A673 (cell line): ENCODE measurements at regions not wholly inside any gene's neighbourhood (a gene's known extent, or its start where the extent isn't known, plus 50 kb on each side); places are given as distances from the start of the nearest gene placed in this dataset.

Source experiments
- BruUV-seq: library from RNA; stranded (reverse); fragments of 400-500 nt; replicated peaks from 2 replicates; lab custom pipeline; 2021; lab: Mats Ljungman, UMichigan
- CTCF ChIA-PET: fragments of 300-600 bp; sonication (Branson Sonifier 250); formaldehyde crosslinking; loops from one replicate; lab custom pipeline; 2022; ENCODE audit warnings: antibody characterized with exemption; lab: Charles Lee
- POLR2A ChIA-PET: fragments of 300-600 bp; sonication (Branson Sonifier 250); formaldehyde crosslinking; loops from one replicate; lab custom pipeline; 2022; ENCODE audit warnings: antibody characterized with exemption; ENCODE audit not compliant: low non-redundant PET; lab: Charles Lee
- DNase-seq: peaks from one replicate; pipeline ENCODE4 v3.0.0-alpha.2; 2015; ENCODE audit warnings: low spot score
- H3K27ac ChIP-seq: fragments of 200-600 bp; sonication (generic); 2 replicates; pipeline ENCODE4 v1.5.1; 2016; ENCODE audit warnings: mixed run types, low read depth, mild to moderate bottlenecking, mixed read lengths, antibody characterized with exemption, low read length; ENCODE audit not compliant: poor library complexity, severe bottlenecking
- H3K27me3 ChIP-seq: fragments of 200-600 bp; sonication (generic); replicated peaks from 2 replicates; pipeline ENCODE4 v1.6.1; 2017; ENCODE audit warnings: mixed run types, low read depth, mild to moderate bottlenecking, mixed read lengths, antibody characterized with exemption, low read length; ENCODE audit not compliant: insufficient read depth, poor library complexity
- H3K36me3 ChIP-seq: fragments of 200-600 bp; sonication (generic); 2 replicates; pipeline ENCODE4 v1.6.1; 2016; ENCODE audit warnings: mixed run types, mild to moderate bottlenecking, mixed read lengths, antibody characterized with exemption, low read length; ENCODE audit not compliant: insufficient read depth, poor library complexity, severe bottlenecking
- H3K4me1 ChIP-seq: fragments of 200-600 bp; sonication (generic); 2 replicates; pipeline ENCODE4 v1.6.1; 2017; ENCODE audit warnings: mixed run types, mild to moderate bottlenecking, mixed read lengths, antibody characterized with exemption, low read length; ENCODE audit not compliant: insufficient read depth, poor library complexity, severe bottlenecking
- H3K4me3 ChIP-seq: fragments of 200-600 bp; sonication (generic); 2 replicates; pipeline ENCODE4 v1.5.1; 2016; ENCODE audit warnings: low read depth, mixed run types, mild to moderate bottlenecking, mixed read lengths, low read length; ENCODE audit not compliant: poor library complexity, severe bottlenecking
- H3K9me3 ChIP-seq: fragments of 200-600 bp; sonication (generic); 2 replicates; pipeline ENCODE4 v1.6.1; 2016; ENCODE audit warnings: mixed run types, low read depth, mild to moderate bottlenecking, mixed read lengths, antibody characterized with exemption, low read length; ENCODE audit not compliant: poor library complexity, severe bottlenecking
- CTCF ChIP-seq: fragments of 300-800, 200-600 bp; sonication (generic); conservative IDR thresholded peaks from 2 replicates; pipeline ENCODE4 v1.5.1; 2017; ENCODE audit warnings: low read depth, mild to moderate bottlenecking, antibody characterized with exemption, low read length, moderate library complexity, mixed read lengths
- EZH2 ChIP-seq: fragments of 200-600 bp; sonication (generic); IDR thresholded peaks from 2 replicates; pipeline ENCODE4 v1.6.1; 2017; ENCODE audit warnings: borderline replicate concordance, low read depth, mild to moderate bottlenecking, mixed read lengths, antibody characterized with exemption, low read length; ENCODE audit not compliant: poor library complexity, severe bottlenecking
- intact Hi-C: fragments of 100-400 bp; cut with micrococcal nuclease; formaldehyde crosslinking; loops from one replicate; pipeline ENCODE4 v1.10.0; 2022; ENCODE audit not compliant: unreplicated experiment

GRCh38 chr9:115525111-115526058 is 407.4 kb upstream of the TNC start:
- ChIA-PET CTCF (interaction anchor here (0.8 kb wide), 1 partner anchor 305 kb away, joined by 3 read pairs; no protein-coding TSS in a partner anchor), POLR2A (no interaction called here)
- Histone ChIP-seq H3K9me3 (no peaks in the 10 kb centered on the region), H3K36me3 (no peaks in the 10 kb centered on the region), H3K27me3 (no peaks in the 10 kb centered on the region), H3K4me3 (no peak overlapping the region), H3K27ac (peak overlapping the region; percentile 68), H3K4me1 (peaks cover 21% of the 10 kb centered on the region)
- intact Hi-C loops = no loop called here
- TF ChIP-seq CTCF (no peak), EZH2 (no peak)
- no TSS peak for BruUV-seq
- DNase-seq = no peak

GRCh38 chr9:115531410-115532125 is 413.6 kb upstream of the TNC start:
- Histone ChIP-seq H3K27me3 (no peaks in the 10 kb centered on the region), H3K36me3 (no peaks in the 10 kb centered on the region), H3K27ac (no peak overlapping the region), H3K4me3 (no peak overlapping the region), H3K4me1 (no peaks in the 10 kb centered on the region), H3K9me3 (no peaks in the 10 kb centered on the region)
- intact Hi-C loops = loop anchor here (10.0 kb wide), 1 partner anchor 617 kb away; no protein-coding TSS in a partner anchor
- ChIA-PET CTCF (no interaction called here), POLR2A (no interaction called here)
- no peak for TF ChIP-seq EZH2
- DNase-seq = no peak
- no TSS peak for BruUV-seq

- no peaks in the 10 kb centered on the region for H3K27me3 ChIP-seq
- no peaks in the 10 kb centered on the region for H3K4me1 ChIP-seq
- no TSS peak for BruUV-seq
- H3K27ac ChIP-seq = no peak overlapping the region
- TF ChIP-seq CTCF = no peak
- no peak for TF ChIP-seq EZH2
- no peak overlapping the region for H3K4me3 ChIP-seq
- no peaks in the 10 kb centered on the region for H3K36me3 ChIP-seq
- intact Hi-C loops = loop anchor here (10.0 kb wide), 1 partner anchor 619 kb away; no protein-coding TSS in a partner anchor
- DNase-seq = no peak
- H3K9me3 ChIP-seq = peaks cover 3% of the 10 kb centered on the region
- ChIA-PET POLR2A (no interaction called here), CTCF (no interaction called here)
These were observed 415.6 kb upstream of the TNC start for GRCh38 chr9:115533511-115533910.
